IPS-NIHi7 (cell line): ENCODE measurements at regions not wholly inside any gene's neighbourhood (a gene's known extent, or its start where the extent isn't known, plus 50 kb on each side); places are given as distances from the start of the nearest gene placed in this dataset.

ENCODE experiments used
- DNase-seq: peaks from one replicate; pipeline ENCODE4 v3.0.0; 2012; ENCODE audit warnings: mixed read lengths; ENCODE audit errors: extremely low spot score

GRCh38 chr15:46110755-46111154 is 475.9 kb downstream of the SQOR start:
- no peak for DNase-seq

- DNase-seq = no peak
These were observed 476.9 kb downstream of the SQOR start for GRCh38 chr15:46111730-46112129.

GRCh38 chr15:46117071-46117470 is 482.2 kb downstream of the SQOR start:
- DNase-seq = no peak

- no peak for DNase-seq
These were observed 485.9 kb downstream of the SQOR start for GRCh38 chr15:46120713-46121112.

GRCh38 chr15:46121441-46121840 is 486.6 kb downstream of the SQOR start:
- no peak for DNase-seq

DNA sequence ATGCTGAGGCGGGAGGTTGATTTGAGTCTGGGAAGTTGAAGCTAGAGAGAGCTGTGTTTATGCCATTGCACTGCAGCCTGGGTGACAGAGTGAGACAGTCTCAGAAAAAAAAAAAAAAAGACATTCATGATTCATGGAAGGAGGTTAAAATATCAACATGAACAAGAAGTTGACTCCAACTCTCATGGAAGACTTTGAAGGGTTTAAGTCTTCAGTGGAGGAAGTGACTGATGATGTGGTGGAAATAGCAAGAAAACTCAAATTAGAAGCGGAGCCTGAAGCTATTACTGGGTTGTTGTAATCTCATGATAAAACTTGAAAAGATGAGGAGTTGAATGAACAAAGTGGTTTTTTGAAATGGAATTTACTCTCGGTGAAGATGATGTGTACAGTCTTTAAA is 491.8 kb downstream of the SQOR start:
- DNase-seq = no peak

DNA sequence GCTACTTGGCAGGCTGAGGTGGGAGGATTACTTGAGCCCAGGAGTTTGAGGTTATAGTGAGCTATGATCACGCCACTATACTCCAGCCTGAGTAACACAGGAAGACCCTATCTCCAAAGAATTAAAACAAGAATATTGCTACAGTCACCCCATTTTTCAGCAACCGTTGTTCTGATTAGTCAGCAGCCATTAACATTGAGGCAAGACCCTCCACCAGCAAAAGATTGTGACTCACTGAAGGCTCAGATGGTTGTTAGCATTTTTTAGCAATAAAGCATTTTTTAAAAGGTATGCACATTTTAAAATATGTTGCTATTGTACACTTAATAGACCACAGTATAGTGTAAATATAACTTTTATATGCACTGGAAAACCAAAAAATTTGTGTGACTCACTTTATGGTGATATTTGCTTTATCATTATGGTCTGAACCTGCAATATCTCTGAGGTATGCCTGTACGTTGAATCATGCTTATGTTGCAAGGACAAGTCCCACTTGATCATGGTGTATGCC is 492.6 kb downstream of the SQOR start:
- DNase-seq = no peak

- no peak for DNase-seq
These were observed 494.3 kb downstream of the SQOR start for GRCh38 chr15:46129145-46129544.

- DNase-seq = no peak
These were observed 497.0 kb downstream of the SQOR start for GRCh38 chr15:46131876-46132275.

GRCh38 chr15:46137443-46137842 is 502.6 kb downstream of the SQOR start:
- DNase-seq = no peak

DNA sequence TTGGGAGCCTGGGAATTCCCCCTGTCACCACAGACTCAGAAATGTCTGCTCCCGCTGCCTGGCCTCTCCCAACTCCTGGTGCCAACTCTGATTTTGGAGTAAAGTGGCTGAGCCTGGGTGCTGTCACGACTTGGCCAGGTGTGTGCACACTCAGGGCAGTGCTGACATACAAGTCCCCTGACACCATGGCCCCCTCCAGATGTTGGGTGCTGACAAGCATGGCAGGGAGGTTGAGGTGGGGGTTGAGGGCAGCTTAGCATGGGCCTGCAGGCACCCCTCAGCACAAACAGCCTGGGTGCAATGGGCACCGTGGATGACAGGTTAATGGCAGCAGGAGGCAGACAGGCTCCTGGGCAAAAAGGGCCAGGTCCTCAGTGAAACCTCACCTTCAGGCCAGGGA is 511.2 kb downstream of the SQOR start:
- DNase-seq = no peak

- DNase-seq = no peak
These were observed 512.1 kb downstream of the SQOR start for GRCh38 chr15:46146915-46147314.

DNA sequence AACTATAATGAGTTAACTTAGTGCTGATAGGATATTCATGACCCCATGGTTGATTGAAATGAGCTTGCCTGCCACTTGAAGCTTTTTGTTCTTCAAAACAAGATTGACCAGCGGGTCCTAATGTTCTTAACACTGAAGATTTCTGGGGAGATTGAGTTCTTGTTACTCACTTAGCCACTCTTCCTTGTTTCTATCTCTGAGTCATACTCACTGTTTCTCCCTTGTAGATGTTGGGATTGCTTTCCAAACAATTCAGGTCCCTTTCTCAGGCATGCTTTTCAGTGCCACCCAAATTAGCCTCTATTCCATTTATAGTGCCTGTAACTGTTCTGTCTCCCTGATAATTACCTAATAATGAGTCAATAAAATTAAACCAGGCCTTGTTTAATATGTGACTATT is 517.0 kb downstream of the SQOR start:
- DNase-seq = peak; percentile 14

GRCh38 chr15:46166750-46167149 is 531.9 kb downstream of the SQOR start:
- no peak for DNase-seq

GRCh38 chr15:46170326-46170725 is 535.5 kb downstream of the SQOR start:
- DNase-seq = no peak

DNA sequence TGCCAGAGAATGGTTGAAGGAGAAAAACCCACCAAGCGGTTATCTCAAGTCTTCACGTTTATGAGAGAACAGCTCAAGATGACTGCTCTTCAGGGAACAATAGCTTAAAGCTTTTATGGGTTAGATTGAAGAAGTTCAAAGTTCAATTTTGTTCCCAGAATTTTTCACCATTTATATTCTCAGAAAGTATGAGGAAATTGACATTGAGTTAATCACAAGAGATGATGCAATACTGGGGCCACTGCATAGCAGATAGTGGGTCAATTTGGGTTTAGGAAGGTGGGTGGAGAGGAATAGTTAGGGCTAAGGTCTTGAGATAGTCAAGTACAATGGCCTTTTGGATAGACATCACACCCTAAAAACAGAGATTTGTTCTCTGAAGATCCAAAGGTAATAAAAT is 539.3 kb downstream of the SQOR start:
- DNase-seq = no peak

GRCh38 chr15:46177219-46177618 is 542.4 kb downstream of the SQOR start:
- peak; percentile 13 for DNase-seq

- no peak for DNase-seq
These were observed 543.3 kb downstream of the SQOR start for GRCh38 chr15:46178138-46178537.

GRCh38 chr15:46207341-46207740 is 572.5 kb downstream of the SQOR start:
- DNase-seq = no peak

GRCh38 chr15:46213551-46213950 is 578.7 kb downstream of the SQOR start:
- DNase-seq = no peak

- DNase-seq = no peak
These were observed 588.0 kb downstream of the SQOR start for GRCh38 chr15:46222826-46223225.

GRCh38 chr15:46229263-46229662 is 594.4 kb downstream of the SQOR start:
- DNase-seq = no peak

DNA sequence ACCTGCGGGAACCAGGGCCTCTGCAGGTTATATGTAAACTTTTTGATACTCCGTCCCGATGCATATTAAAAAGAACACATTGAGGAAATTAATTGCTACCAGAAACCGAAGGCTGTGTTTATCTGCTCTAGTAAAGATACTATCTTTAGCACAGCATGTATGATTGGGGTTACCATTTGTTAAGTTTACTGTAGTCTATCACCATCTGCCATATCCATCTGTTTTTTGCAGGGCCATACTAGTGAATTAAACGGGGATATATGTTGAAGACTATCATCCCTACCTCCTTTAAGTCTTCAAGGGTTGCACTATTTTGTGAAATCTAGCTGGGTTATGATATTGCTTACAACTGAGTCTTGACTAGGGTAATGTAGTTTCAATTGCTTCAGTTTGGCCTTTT is 597.0 kb downstream of the SQOR start:
- no peak for DNase-seq

GRCh38 chr15:46232471-46232870 is 597.6 kb downstream of the SQOR start:
- no peak for DNase-seq

DNA sequence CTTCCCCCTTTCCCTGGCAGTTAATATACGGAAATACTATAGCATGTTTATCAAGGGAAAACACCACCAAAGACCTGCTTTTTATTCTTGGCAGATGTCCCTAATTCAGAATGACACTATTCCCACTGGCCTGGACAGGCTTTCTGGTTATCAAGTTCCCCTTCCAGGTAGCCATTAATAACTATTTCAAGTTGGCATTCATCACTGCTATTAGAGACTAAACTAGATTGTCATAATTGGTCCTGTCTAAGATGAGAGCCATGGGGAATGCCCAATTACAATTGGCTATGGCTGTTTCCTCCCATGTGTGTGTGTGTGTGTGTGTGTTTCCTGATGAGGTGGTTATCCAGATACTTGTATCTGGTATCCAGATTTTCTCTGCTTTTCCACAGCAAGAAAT is 608.1 kb downstream of the SQOR start:
- no peak for DNase-seq
